NCI-H2227 treated with DMSO at 0.1 percent for 48 hours (cell line): ENCODE measurements at regions not wholly inside any gene's neighbourhood (a gene's known extent, or its start where the extent isn't known, plus 50 kb on each side); places are given as distances from the start of the nearest gene placed in this dataset.
A peak's percentile ranks its signal among the peaks of the same experiment; 100 is the strongest.
"Not testable (repeated sequence)": the region's sequence is repeated elsewhere in the genome, so short reads cannot be mapped to it uniquely, and the experiment has no call there.

Source experiments
- DNase-seq: peaks from one replicate; lab custom pipeline; 2025; lab: John Stamatoyannopoulos, UW

DNA sequence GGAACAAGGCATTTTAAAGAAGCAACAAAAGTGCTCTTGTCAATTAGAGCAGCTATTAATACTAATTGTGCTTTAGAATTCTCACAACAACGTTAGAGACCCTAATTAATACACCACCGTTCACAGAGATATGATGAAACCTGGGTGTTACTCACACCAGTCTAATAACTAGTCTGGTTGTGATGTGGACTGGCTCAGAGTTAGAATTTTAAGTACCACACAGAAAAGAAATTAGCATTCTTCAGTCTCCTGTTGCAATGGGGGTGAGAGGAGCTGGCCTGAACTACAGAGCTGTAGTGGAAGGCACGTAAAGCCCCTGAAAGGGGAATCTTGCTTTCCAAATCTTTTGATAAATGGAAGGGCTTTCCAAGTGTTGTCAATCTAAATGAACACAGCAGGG, 240.8 kb upstream of the TOX3 start:
- DNase-seq, result no peak

DNA sequence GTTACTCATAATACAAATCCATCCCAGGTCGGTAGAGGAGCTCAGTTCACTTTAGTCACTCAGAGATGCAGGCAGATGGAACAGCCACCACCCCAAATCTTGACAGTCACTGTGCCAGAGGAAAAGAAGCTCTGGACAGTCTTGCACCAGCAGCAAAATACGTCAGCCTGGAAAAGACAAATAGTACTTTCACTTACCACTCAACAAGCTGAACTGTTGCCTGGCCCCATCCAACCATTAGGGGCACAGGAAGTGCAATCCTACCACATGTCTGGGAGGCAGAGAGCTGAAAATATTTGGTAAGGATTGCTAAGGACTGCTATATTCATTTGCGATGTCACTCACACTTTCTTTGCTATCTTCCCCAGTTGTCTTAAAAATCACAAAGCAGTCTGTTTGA, 239.1 kb upstream of the TOX3 start:
- DNase-seq, result no peak

DNA sequence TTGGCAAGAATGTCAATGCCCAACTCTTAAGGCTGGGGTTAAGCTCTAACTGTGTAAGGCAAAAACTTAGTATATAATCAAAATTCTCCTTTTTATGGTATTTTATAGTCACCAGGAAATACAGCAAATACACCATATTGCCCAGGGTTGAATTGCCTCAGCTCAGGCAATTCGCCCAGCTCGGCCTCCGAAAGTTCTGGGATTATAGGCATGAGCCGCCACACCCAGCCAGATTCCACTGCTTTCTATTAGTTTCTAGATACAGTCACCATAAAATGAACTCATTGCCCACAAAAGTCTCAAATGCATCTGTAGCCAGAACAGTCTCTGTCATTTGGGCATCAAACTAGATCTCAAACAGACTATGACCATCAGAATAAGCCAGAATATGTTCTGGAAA, 238.7 kb upstream of the TOX3 start:
- no peak for DNase-seq

DNA sequence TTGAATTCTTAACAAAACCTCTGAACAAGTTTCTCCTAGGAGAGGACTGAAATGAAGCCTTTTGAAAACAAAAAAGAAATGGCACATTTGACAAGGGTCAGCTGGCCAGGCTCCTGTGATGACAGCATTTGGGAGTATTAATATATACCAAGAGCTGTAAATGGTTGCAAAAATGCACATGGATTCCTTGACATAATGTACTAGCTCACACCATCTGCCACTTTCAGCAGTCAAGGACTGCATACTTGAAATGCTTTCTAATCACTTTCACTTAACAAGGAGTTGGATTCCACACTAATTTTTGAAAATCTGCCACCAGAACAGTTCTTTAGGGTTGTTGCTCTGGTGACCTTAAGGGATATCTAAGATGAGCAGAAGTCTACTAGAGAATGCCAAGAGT, 236.7 kb upstream of the TOX3 start:
- DNase-seq, result no peak

DNA sequence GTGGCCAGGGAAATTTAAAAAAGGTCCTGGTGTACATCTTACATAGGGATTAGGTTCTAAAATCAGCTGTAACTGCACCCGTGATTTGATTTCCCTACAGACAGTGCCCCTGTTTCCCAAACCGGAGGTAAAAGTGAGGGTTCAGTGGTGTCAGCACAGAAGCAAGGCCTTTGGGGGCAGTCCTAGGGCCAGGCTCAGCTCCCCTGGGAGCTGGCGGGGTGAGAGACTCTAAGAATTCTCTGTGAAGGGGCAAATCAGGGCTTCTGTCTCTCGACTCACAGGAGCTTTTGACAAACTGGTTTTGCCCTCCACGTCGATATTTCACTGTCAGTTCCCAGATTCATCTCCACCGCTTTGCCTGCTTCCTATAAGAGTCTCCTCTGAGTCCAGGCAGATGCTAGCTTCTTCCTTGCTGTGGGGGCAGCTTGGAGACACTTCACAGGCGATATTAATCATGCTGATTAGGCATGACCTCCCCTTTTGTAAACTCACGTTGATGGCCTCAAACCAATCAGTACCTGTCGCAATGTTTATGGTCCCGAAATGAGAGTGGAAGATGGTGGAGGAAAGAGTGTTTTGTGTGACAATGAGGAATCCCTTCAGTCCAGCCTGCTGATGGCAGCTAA, 234.2 kb upstream of the TOX3 start:
- DNase-seq, result no peak

DNA sequence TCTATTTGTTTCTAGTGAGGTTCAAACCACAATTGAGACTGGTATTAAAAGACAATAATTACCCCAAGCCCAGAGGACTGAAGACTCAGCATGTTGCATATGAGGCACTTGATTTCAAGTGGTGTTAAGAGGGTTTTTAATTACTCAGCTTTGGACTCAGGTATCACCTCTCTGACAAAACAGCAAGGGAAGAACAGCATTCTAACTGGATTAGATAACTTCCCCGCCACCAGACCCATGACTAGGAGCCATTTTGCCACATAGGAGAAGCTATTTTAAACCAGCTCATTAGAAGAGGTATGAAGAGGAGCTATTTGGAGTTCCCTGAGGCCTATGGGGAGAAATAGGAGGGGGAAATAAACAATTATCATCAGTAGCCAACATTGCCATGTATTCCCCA, 226.1 kb upstream of the TOX3 start:
- DNase-seq, result no peak

DNA sequence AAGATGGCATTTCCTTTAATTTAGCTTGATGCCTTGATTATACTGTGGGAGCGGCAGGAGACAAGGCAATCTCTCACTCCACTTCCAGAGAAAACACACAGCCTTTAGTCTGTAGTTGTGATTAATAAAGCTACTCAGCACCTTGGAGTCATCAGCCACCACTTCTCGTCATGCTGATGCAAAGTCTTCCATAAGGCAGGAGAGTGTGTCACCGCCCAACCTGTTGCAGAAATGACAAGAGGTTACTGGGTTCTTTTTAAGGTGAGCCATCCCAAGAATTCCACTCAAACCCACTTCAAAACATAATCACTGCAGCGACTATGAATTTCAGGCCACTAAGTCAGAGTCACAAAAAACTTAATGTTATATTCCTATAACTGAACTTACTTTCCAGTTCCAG, 223.9 kb upstream of the TOX3 start:
- no peak for DNase-seq

DNA sequence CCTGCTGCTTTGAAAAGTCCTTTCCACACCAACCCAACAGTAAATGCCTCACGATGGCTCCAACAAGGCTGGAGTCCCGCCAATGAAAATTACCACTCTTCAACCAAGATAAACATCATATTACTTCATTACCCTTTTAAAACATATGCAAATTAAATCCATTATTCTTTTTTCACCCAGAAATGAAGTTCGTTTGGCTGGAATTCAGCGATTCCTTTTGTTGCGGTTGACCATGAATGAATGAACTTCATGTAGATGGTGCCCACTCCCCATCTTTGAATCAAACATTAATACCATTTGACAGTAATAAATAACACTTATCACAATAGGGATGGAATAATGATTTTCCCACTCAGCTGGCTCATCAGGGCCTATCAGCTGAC, 211.5 kb upstream of the TOX3 start:
- no peak for DNase-seq

DNA sequence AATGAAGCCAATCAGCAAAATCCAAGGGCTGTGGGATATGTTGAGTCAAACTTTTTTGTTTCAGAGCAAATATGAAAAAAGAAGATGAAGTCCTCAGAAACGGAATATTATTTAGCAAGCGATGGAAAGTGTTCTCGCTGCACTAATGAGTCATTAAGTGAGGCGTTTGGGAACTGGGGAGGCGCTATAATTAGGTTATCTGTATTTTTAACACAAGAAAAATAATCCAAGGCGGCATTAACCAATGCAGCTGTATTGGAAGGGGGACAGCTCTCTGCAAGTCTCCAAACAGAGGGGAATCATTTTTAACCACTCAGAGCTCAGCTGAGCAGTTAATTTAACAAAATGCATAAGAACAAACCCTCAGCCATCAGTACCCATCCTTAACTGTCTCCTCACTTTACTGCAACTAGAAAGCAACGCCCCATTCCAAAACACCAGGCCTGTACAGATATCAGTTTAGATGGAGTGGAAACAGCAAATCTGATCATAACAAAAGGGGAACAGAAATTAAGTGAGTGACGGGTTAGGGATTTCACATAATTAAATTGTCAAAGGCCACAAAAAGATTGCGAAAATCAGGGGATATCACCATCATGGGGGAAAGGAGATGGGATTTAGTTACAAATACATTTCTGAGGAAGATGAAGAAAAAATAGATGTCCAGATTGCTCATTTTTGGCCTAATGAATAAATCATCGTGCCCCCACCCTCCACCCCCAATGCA, 211.0 kb upstream of the TOX3 start:
- DNase-seq, result no peak

DNA sequence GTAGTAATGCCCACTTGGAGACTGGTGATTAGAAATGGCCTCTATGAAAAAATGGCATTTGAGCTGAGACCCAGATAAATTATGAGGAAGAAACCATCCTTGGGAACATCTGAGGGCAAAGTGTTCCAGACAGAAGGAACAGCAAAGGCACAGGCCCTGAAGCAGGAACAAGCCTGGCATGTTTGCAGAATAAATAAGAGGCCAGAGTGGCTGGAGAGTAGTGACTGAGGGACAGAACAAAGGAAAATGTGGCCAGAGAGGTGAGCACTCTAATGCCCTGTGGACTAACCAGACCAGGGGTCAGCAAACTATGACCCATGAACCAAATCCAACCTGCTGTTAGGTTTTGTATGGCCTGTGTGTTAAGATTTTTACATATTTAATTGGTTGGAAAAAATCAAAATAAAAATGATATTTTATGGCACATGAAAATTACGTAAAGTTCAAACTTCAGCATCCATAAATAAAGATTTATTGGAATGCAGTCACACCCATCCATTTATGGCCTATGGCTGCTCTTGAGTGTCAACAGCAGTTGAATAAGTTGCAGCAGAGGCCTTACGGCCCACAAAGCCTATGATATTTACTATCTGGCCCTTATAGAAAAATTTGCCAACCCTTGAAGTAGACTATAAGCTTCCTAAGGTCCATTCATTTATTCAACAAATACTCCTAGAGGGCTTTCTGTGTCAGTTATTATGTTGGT, 210.0 kb upstream of the TOX3 start:
- DNase-seq, result no peak

DNA sequence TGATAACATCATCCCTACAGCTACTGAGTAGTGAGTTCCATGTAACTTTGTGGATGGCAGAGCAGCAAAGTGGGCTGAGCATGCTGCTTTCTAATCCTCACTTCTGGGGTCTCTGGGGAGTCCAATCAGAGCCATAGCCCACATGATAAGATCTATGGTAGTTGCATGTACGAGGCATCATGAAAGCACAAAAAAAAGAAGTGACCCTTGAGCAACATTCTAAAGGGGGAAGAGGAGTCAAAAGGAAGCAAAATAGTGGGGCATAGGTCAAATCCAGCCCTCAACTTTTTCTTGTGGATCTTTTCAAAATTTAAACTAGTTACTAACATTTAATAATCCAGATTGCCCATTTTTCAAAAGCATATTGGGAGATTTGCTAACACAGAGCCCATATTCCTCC, 208.5 kb upstream of the TOX3 start:
- no peak for DNase-seq

DNA sequence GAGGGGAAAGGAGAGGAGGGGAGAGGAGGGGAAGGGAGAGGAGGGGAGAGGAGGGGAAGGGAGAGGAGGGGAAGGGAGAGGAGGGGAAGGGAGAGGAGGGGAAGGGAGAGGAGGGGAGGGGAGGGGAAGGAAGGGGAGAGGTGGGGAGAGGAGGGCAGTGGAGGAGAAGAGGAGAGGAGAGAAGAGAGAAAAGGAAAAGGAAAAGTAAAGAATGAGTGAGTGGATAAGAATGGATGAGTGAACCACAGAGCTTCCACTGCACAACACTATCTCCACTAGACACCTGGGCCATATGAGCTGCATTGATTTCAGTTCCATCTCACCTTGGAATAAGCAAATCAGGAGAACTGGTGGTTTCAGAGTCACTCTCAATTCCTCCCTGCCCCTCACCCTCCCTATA, 204.1 kb upstream of the TOX3 start:
- DNase-seq, result no peak

DNA sequence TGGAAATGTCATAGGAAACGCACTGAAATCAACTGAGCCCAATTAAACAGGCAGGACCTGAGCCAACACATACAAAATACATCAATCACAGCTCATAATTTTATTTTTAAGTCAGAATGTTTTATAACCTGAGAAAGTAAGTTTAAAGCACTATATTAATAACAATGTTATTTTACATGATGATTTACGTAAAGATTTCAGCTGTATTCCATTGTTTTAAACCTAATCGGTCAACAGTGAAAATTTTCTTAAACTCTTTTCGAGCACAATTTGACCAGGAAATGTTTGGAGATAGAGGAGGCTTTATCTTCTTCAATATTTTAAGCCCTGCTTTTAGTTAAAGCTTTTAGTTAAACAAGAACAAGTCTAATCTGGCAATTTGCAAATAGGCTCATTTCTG, 201.8 kb upstream of the TOX3 start:
- DNase-seq, result no peak

DNA sequence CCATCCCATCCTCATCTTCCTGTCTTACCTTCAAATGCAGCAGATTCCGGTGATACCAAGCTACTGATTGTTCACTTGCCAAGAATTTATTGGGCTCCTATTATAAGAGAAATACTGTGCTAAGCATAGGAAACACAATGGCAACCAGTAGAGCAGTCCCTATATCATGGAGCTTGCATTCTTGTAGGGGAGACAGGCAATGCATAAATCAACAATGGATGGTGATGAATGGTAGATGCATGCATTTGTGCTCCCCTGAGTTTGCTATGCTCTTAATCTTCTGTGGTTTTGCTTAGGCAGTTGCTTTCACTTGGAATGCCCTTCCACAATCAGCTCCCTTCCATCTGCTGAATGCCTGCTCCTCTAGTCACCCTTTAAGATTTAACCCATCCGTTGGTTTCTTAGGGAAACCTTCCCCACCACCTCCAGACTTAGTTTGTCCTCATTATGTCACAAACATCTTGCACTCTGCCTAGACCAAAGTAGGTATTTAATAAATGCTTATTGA, 200.2 kb upstream of the TOX3 start:
- no peak for DNase-seq

DNA sequence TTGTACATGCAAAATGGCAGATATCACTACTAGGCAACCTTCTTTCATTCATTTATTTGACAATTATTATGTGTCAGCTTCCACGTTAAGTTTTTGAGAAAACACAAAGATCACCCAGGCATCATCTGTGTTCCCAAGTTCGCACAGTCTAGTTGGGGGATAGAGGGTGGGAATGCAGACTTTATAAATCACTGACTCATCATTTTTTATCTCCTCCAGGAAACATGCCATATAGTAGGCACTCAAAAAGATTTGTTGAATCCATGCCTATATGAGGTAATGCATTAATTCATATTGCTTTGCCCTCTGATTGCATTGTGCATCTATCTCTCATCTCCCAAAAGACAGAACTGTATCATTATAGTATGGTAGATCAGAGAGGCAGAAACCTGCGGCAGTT, 196.8 kb upstream of the TOX3 start:
- DNase-seq, result no peak

DNA sequence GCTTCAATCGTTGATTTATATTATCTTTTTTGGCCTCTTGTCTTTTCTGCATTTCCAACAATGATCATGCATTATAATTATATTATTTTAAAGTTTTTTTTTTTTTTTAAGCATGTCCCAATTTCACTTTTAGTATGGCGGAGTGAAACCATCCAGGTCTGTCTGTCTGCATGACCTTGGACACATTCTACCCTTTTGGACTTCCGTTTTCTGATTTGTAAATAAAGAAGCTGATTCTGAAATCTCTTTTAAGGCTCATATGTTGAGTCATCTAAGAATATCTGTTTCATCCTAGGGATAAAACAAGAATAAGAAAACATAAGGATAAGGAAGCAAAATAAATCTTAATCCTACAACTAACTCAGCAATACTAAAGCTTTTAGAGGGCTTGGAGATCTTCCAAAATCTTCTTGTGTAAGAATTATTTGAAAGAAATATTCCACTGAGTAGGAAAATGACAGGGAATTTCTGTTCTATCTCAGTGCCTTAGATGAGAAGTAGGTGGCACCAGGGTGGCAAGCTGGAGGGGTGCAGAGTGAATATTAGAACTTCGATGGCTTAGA, 195.7 kb upstream of the TOX3 start:
- DNase-seq, result no peak

DNA sequence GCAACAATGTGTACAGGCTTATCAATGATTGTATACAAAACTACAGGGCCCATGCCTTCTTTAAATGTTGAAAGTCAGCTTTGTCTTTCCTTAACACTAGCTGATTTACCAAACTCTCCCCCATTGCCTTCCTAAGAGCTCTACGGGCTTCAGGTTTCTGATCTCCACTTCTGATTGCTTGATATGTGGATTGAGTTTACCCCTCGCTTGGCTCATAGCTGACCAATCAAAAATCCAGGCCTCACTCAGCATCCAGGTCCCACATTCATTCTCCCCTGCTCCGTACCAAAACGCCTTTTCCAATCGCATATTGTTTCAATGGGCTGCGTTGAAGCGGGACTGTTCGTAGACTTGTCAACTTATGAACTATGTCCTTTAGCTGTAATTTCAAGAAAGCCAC, 195.1 kb upstream of the TOX3 start:
- DNase-seq, result no peak

DNA sequence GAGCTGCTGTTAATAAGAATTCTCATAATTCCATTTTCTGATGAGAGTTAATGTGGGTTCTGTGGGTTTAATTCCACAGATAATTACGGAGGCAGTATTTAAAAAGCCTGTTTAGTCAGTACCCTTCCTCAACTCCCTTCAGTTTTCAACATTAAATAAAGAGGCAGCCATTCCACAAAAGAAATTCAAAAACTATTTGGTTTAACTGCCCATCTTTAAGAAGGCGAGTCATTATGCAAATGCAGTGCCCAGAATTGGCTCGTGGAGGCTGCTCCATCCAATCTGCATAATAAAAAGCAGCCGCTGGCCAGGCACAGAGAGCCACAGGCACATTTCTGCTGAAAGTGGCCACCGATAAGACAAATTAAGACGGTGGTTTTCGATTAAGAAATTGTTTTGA, 194.4 kb upstream of the TOX3 start:
- no peak for DNase-seq

DNA sequence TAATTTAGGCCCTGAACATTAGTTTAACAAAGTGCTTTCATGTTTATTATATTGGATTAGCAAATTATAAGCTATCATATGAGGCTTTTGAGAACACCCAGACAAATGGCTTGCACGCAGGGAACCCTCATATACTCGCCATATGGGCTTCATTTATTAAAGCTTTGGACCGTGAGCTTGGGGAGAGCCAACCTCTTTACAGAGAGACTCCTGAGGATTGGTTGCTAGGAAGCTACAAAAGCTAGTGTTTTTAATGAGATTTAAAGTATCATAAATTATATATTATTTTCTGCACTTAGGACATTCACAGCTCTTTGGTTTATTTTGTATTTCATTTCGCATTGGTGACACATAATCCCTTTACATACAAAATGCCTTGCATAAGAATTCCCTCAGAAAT, 193.8 kb upstream of the TOX3 start:
- peak; percentile 24 for DNase-seq

DNA sequence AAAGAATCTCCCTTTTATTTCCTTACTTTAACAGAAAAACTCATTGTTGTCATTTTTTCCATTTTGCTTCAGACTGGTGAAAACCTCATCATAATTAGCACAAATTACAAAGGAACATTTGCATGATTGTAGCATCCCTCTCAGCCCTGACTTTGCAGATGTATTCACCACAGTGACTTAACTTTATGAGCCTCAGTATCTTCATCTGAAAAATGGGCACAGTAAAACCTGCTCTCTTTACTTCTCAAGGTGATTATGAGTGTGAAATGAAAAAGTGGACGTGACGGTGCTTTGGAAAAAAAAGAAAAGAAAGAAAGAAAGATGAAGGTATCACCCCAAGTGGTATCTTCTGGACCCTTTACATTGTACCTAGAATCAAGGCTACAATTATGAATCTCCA, 193.4 kb upstream of the TOX3 start:
- no peak for DNase-seq

DNA sequence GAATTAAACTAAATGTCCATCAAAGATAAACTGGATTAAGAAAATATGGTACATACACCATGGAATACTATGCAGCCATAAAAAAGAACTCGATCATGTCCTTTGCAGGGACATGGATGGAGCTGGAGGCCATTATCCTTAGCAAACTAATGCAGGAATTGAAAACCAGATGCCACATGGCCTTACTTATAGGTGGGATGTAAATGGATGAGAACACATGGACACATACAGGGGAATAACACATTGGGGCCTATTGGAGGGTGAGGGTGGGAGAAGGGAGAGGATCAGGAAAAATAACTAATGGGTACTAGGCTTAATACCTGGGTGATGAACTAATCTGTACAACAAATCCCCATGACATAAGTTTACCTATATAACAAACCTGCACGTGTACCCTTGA, 192.0 kb upstream of the TOX3 start:
- DNase-seq, result not testable (repeated sequence)

DNA sequence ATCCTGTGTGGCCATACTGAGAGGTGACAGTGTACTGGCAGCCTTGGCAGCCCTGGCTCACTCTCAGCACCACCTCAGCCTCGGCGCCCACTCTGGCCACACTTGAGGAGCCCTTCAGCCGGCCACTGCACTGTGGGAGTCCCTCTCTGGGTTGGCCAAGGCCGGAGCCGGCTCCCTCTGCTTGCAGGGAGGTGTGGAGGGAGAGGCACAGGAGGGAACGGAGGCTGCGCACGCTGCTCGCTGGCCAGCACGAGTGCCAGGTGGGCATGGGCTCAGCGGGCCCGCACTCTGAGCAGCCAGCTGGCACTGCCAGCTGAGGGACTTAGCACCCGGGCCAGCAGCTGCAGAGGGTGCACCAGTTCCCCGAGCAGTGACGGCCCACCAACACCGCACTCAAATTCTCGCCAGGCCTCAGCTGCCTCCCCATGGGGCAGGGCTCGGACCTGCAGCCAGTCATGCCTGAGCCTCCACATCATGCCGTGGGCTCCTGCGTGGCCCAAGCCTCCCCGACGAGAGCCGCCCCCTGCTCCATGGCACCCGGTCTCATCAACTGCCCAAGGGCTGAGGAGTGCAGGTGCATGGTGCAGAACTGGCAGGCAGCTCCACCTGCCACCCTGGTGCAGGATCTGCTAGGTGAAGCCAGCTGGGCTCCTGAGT, 184.4 kb upstream of the TOX3 start:
- no peak for DNase-seq

DNA sequence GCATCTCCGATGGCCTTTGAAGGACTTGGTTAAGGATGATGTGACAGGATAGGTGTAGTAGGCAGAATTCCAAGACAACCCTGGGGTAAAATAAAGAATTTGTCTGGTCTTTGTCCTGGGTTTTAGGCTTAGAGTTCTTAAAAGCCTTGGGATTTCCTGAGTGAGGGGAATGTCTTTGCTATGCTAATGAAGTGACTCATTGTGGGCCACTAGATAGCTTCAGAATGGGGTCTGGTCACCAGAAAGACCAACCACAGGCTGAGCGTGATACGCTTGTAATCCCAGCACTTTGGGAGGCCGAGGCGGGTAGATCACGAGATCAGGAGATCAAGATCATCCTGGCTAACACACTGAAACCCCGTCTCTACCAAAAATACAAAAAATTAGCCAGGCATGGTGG, 182.8 kb upstream of the TOX3 start:
- DNase-seq, result no peak
